Hepatocyte (in vitro differentiated cells): ENCODE measurements at regions not wholly inside any gene's neighbourhood (a gene's known extent, or its start where the extent isn't known, plus 50 kb on each side); places are given as distances from the start of the nearest gene placed in this dataset.

ENCODE experiments used
- CTCF ChIP-seq: fragments of 200-600 bp; sonication (generic); IDR thresholded peaks from 2 replicates; pipeline ENCODE4 v1.5.1; 2016; ENCODE audit warnings: antibody characterized with exemption, mild to moderate bottlenecking; ENCODE audit not compliant: poor library complexity
- EZH2 ChIP-seq: fragments of 200-600 bp; sonication (generic); IDR thresholded peaks from 2 replicates; pipeline ENCODE4 v1.6.1; 2016; ENCODE audit warnings: antibody characterized with exemption, mild to moderate bottlenecking, borderline replicate concordance
- EZH2phosphoT487 ChIP-seq: fragments of 200-600 bp; sonication (generic); IDR thresholded peaks from one replicate; pipeline ENCODE4 v1.6.1; 2018; ENCODE audit warnings: antibody characterized with exemption, mild to moderate bottlenecking, low read depth, moderate library complexity; ENCODE audit not compliant: unreplicated experiment, severe bottlenecking

- TF ChIP-seq CTCF: no peak
- TF ChIP-seq EZH2phosphoT487: no peak
- no peak for TF ChIP-seq EZH2
Observed at GRCh38 chr4:177759729-177760128, 317.5 kb upstream of the AGA start.
